Lower lobe of right lung (tissue), 2 donors: ENCODE measurements at regions not wholly inside any gene's neighbourhood (a gene's known extent, or its start where the extent isn't known, plus 50 kb on each side); places are given as distances from the start of the nearest gene placed in this dataset.

Source experiments
- ATAC-seq, 2 donors: fragments of 200-7000 bp; cut with Tn5 transposase; one replicate each; pipeline ENCODE4 v1.9.1; 2020 to 2022; ENCODE audit warnings: mild to moderate bottlenecking in 2 of 2, moderate library complexity in 2 of 2
- DNase-seq: peaks from one replicate; pipeline ENCODE4 v3.0.0-alpha.2; 2020
- H3K27ac ChIP-seq: fragments of 200-600 bp; one replicate; pipeline ENCODE4 v1.8.0; 2022
- H3K27me3 ChIP-seq: fragments of 200-600 bp; one replicate; pipeline ENCODE4 v1.8.0; 2022; ENCODE audit warnings: low read depth
- H3K36me3 ChIP-seq: fragments of 200-600 bp; one replicate; pipeline ENCODE4 v1.8.0; 2022; ENCODE audit warnings: mild to moderate bottlenecking
- H3K4me1 ChIP-seq: fragments of 200-600 bp; one replicate; pipeline ENCODE4 v1.8.0; 2022
- H3K4me3 ChIP-seq: fragments of 200-600 bp; one replicate; pipeline ENCODE4 v1.8.0; 2022; ENCODE audit warnings: mild to moderate bottlenecking
- H3K9me3 ChIP-seq: fragments of 200-600 bp; one replicate; pipeline ENCODE4 v1.8.0; 2022
- CTCF ChIP-seq: fragments of 200-600 bp; IDR thresholded peaks from one replicate; pipeline ENCODE4 v1.8.0; 2022; ENCODE audit warnings: antibody characterized with exemption, mild to moderate bottlenecking
- intact Hi-C: fragments of 100-400 bp; cut with DNase I; formaldehyde crosslinking; loops from one replicate; pipeline ENCODE4 v1.11.0; 2022
- donor health status: DM: no; HTN: yes; CAD: no; lungs with severe emphysema.

GRCh38 chr11:123371506-123372297, 58.4 kb upstream of the GRAMD1B start:
- no peak overlapping the region for H3K27ac ChIP-seq
- H3K4me1 ChIP-seq, result no peaks in the 10 kb centered on the region
- intact Hi-C loops, result no loop called here
- no peaks in the 10 kb centered on the region for H3K36me3 ChIP-seq
- ATAC-seq, result no peak
- H3K9me3 ChIP-seq, result no peaks in the 10 kb centered on the region
- no peak for TF ChIP-seq CTCF
- H3K4me3 ChIP-seq, result no peak overlapping the region
- no peak for DNase-seq
- peaks cover 5% of the 10 kb centered on the region for H3K27me3 ChIP-seq

GRCh38 chr11:123366924-123367323, 63.1 kb upstream of the GRAMD1B start:
- ATAC-seq, result no peak

GRCh38 chr11:123365955-123366354, 64.1 kb upstream of the GRAMD1B start:
- intact Hi-C loops, result no loop called here
- H3K27ac ChIP-seq, result no peak overlapping the region
- TF ChIP-seq CTCF, result no peak
- ATAC-seq (no peak), DNase-seq (no peak)
- no peaks in the 10 kb centered on the region for H3K36me3 ChIP-seq
- no peak overlapping the region for H3K4me3 ChIP-seq
- peaks cover 8% of the 10 kb centered on the region for H3K4me1 ChIP-seq
- peaks cover 14% of the 10 kb centered on the region for H3K27me3 ChIP-seq
- no peaks in the 10 kb centered on the region for H3K9me3 ChIP-seq

More at GRCh38 chr11:123366924-123367323, 63.1 kb upstream of the GRAMD1B start:
- Histone ChIP-seq H3K27ac (no peak overlapping the region), H3K4me1 (peaks cover 8% of the 10 kb centered on the region), H3K4me3 (no peak overlapping the region), H3K36me3 (no peaks in the 10 kb centered on the region), H3K27me3 (peaks cover 6% of the 10 kb centered on the region), H3K9me3 (no peaks in the 10 kb centered on the region)
- TF ChIP-seq CTCF, result no peak
- DNase-seq, result no peak
- intact Hi-C loops, result no loop called here

GRCh38 chr11:123364080-123364479, 66.0 kb upstream of the GRAMD1B start:
- H3K9me3 ChIP-seq, result no peaks in the 10 kb centered on the region
- intact Hi-C loops, result no loop called here
- DNase-seq (no peak), ATAC-seq (no peak)
- H3K27ac ChIP-seq, result no peak overlapping the region
- peaks cover 26% of the 10 kb centered on the region for H3K27me3 ChIP-seq
- peaks cover 8% of the 10 kb centered on the region for H3K4me1 ChIP-seq
- H3K4me3 ChIP-seq, result no peak overlapping the region
- TF ChIP-seq CTCF, result no peak
- no peaks in the 10 kb centered on the region for H3K36me3 ChIP-seq

- DNase-seq (no peak), ATAC-seq (no peak)
- Histone ChIP-seq H3K4me1 (peaks cover 8% of the 10 kb centered on the region), H3K27ac (no peak overlapping the region), H3K27me3 (peaks cover 32% of the 10 kb centered on the region), H3K4me3 (no peak overlapping the region), H3K36me3 (no peaks in the 10 kb centered on the region), H3K9me3 (no peaks in the 10 kb centered on the region)
- TF ChIP-seq CTCF, result no peak
- intact Hi-C loops, result no loop called here
Observed at GRCh38 chr11:123363556-123363955, 66.5 kb upstream of the GRAMD1B start.
